GM12878 (cell line): ENCODE measurements at regions not wholly inside any gene's neighbourhood (a gene's known extent, or its start where the extent isn't known, plus 50 kb on each side); places are given as distances from the start of the nearest gene placed in this dataset.

Source experiments
- ATAC-seq: fragments of 200-7000 bp; cut with Tn5 transposase; 3 replicates; pipeline ENCODE4 v1.9.1; 2020; ENCODE audit warnings: mild to moderate bottlenecking, moderate library complexity
- BruUV-seq: library from RNA; stranded (reverse); fragments of 400-500 nt; replicated peaks from 2 replicates; lab custom pipeline; 2021; lab: Mats Ljungman, UMichigan
- CTCF ChIA-PET: fragments of 300-600 bp; sonication (Branson Sonifier 250); formaldehyde crosslinking; extraction: SDS; loops from one replicate; lab custom pipeline; 2021; ENCODE audit warnings: inconsistent platforms; lab: Yijun Ruan, JAX
- POLR2A ChIA-PET: fragments of 350-600 bp; formaldehyde crosslinking; extraction: SDS; loops from one replicate; lab custom pipeline; 2021; ENCODE audit warnings: inconsistent platforms; lab: Charles Lee
- RAD21 ChIA-PET: fragments of 300-600 bp; sonication (Branson Sonifier 250); formaldehyde crosslinking; loops from one replicate; lab custom pipeline; 2023; ENCODE audit warnings: antibody characterized with exemption; ENCODE audit not compliant: unreplicated experiment; lab: Charles Lee
- SMC1A ChIA-PET: fragments of 300-600 bp; sonication (Branson Sonifier 250); formaldehyde crosslinking; loops from one replicate; lab custom pipeline; 2023; ENCODE audit not compliant: unreplicated experiment, uncharacterized antibody; lab: Charles Lee
- DNase-seq: peaks from one replicate; pipeline ENCODE4 v3.0.0-alpha.2; 2011; ENCODE audit warnings: low read depth, low spot score
- FAIRE-seq: peaks from 3 replicates; lab custom pipeline; 2011; peaks lifted over from hg19 to GRCh38; lab: Jason Lieb, UNC
- H2AFZ ChIP-seq: 2 replicates; pipeline ENCODE4 v1.6.0; 2011; ENCODE audit warnings: low read depth, low read length, control low read depth; ENCODE audit not compliant: control insufficient read depth
- H3K27ac ChIP-seq: 2 replicates; pipeline ENCODE4 v1.5.1; 2011; ENCODE audit warnings: control low read depth; ENCODE audit not compliant: control insufficient read depth, insufficient read depth
- H3K27me3 ChIP-seq, 2 experiments: replicated peaks in 1 of 2; 2 replicates each; pipeline versions ENCODE4 v1.6.0 to v1.6.1; 2011; ENCODE audit warnings: low read length in 1 of 2; ENCODE audit not compliant: control insufficient read depth in 2 of 2, insufficient read depth in 2 of 2
- H3K36me3 ChIP-seq, 2 experiments: 2 replicates each; pipeline ENCODE4 v1.5.1; 2011; ENCODE audit warnings: low read length in 1 of 2; ENCODE audit not compliant: control insufficient read depth in 2 of 2, insufficient read depth in 2 of 2
- H3K4me1 ChIP-seq: 2 replicates; pipeline ENCODE4 v1.6.1; 2011; ENCODE audit warnings: mild to moderate bottlenecking, low read length, moderate library complexity, mixed read lengths; ENCODE audit not compliant: control insufficient read depth, insufficient read depth
- H3K4me2 ChIP-seq: 2 replicates; pipeline ENCODE4 v1.6.0; 2011; ENCODE audit warnings: control low read depth; ENCODE audit not compliant: control insufficient read depth, insufficient read depth
- H3K4me3 ChIP-seq: fragments of 200-600 bp; sonication (generic); 2 replicates; pipeline ENCODE4 v1.5.1; 2016
- H3K79me2 ChIP-seq: 2 replicates; pipeline ENCODE4 v1.6.0; 2011; ENCODE audit warnings: low read length; ENCODE audit not compliant: control insufficient read depth, insufficient read depth
- H3K9ac ChIP-seq: 2 replicates; pipeline ENCODE4 v1.8.0; 2011; ENCODE audit warnings: low read length, control low read depth, mixed read lengths; ENCODE audit not compliant: control insufficient read depth, insufficient read depth
- H3K9me3 ChIP-seq: replicated peaks from 3 replicates; pipeline ENCODE4 v1.5.1; 2011; ENCODE audit warnings: mild to moderate bottlenecking, low read length; ENCODE audit not compliant: control insufficient read depth, insufficient read depth
- H4K20me1 ChIP-seq: 2 replicates; pipeline ENCODE4 v1.6.0; 2011; ENCODE audit not compliant: control insufficient read depth, insufficient read depth
- CEBPB ChIP-seq, 2 experiments: fragments of 150-350 bp in 1 of 2; IDR thresholded peaks; 2 replicates each; pipeline ENCODE4 v1.6.1; 2012 to 2014; ENCODE audit warnings: low read depth in 2 of 2, low read length in 2 of 2, borderline replicate concordance in 1 of 2, inconsistent platforms in 1 of 2
- ETV6 ChIP-seq, 2 experiments: fragments of 450-650 bp in 1 of 2; IDR thresholded peaks in 1 of 2; conservative IDR thresholded peaks in 1 of 2; 2 replicates each; pipeline ENCODE4 v1.6.1; 2014; ENCODE audit warnings: antibody characterized with exemption in 1 of 2, borderline replicate concordance in 1 of 2, low read depth in 1 of 2, mild to moderate bottlenecking in 1 of 2, moderate library complexity in 1 of 2
- MYC ChIP-seq: IDR thresholded peaks from 2 replicates; pipeline ENCODE4 v1.6.1; 2011; ENCODE audit warnings: mild to moderate bottlenecking, low read length, moderate library complexity, inconsistent platforms; ENCODE audit not compliant: insufficient read depth, insufficient replicate concordance, insufficient read length, severe bottlenecking
- RCOR1 ChIP-seq: conservative IDR thresholded peaks from 2 replicates; pipeline ENCODE4 v1.6.1; 2012; ENCODE audit warnings: low read depth, low read length, improper control_type of control experiment
- SMC3 ChIP-seq: IDR thresholded peaks from 2 replicates; pipeline ENCODE4 v1.6.1; 2011; ENCODE audit warnings: low read length, improper control_type of control experiment, borderline replicate concordance
- SREBF1 ChIP-seq: IDR thresholded peaks from 2 replicates; pipeline ENCODE4 v1.6.1; 2012; ENCODE audit warnings: mild to moderate bottlenecking, low read length
- TARDBP ChIP-seq: IDR thresholded peaks from 2 replicates; pipeline ENCODE4 v1.6.1; 2016; ENCODE audit warnings: borderline replicate concordance
- TCF3 ChIP-seq: IDR thresholded peaks from 2 replicates; pipeline ENCODE4 v1.6.1; 2012; ENCODE audit warnings: low read depth, mild to moderate bottlenecking, low read length, borderline replicate concordance; ENCODE audit not compliant: insufficient read depth
- ZNF622 ChIP-seq: fragments of 450-650 bp; IDR thresholded peaks from 2 replicates; pipeline ENCODE4 v1.6.1; 2017; ENCODE audit warnings: mild to moderate bottlenecking, inconsistent platforms
- WGBS: methylation state at CpG from one replicate; pipeline ENCODE4 v1.1.6; 2016; ENCODE audit warnings: low lambda C conversion rate; ENCODE audit not compliant: insufficient replicate concordance, insufficient coverage; ENCODE audit errors: missing lambda C conversion rate; 5-methylcytosine and 5-hydroxymethylcytosine counted together
- in situ Hi-C: fragments of 300-500 bp; cut with MboI; formaldehyde crosslinking; loops from 9 replicates; pipeline ENCODE4 v1.14.3; 2018; ENCODE audit warnings: mixed read lengths
- intact Hi-C: fragments of 100-400 bp; cut with micrococcal nuclease; formaldehyde crosslinking; loops from one replicate; pipeline ENCODE4 v1.14.2; 2022; ENCODE audit not compliant: unreplicated experiment
- TF ChIP-seq, protein P1 (sequence below): fragments of 450-650 bp; IDR thresholded peaks from 2 replicates; pipeline ENCODE4 v1.6.1; 2017; ENCODE audit warnings: borderline replicate concordance
- TF ChIP-seq, protein P2 (sequence below): fragments of 450-650 bp; IDR thresholded peaks from 2 replicates; pipeline ENCODE4 v1.6.1; 2018; ENCODE audit warnings: borderline replicate concordance, mild to moderate bottlenecking; ENCODE audit not compliant: partially characterized antibody

DNA sequence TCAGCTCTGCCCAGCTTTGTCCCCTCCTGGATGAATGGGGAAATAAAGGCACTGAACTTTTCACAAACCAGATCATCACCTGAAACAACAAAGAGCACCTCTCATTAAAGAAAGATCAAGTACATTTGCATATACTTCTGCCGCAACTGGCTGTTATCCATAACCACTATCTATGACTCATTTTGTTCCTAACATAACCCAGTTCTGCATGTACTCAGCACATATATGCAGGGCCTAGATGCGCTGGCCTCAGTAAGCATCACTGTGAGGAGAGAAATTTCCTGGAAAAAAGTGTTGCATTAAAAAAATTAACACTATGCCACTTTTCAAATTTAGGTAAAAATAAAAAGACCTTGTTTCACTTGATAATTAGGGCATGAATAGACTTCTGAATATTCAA lies 1718.4 kb downstream of the TP53TG3F start:
- ChIA-PET RAD21 (no interaction called here), CTCF (no interaction called here), SMC1A (no interaction called here), POLR2A (no interaction called here)
- Histone ChIP-seq H3K4me3 (no peak overlapping the region), H3K9me3 (no peaks in the 10 kb centered on the region; the same call in 2 of the 3 replicates), H3K27me3 (no peaks in the 10 kb centered on the region), H4K20me1 (no peaks in the 10 kb centered on the region), H2AFZ (no peak overlapping the region), H3K4me2 (no peak overlapping the region), H3K9ac (no peak overlapping the region), H3K27ac (no peak overlapping the region), H3K36me3 (no peaks in the 10 kb centered on the region), H3K79me2 (no peaks in the 10 kb centered on the region), H3K4me1 (no peaks in the 10 kb centered on the region)
- in situ Hi-C loops (loop anchor here (10.0 to 25.0 kb wide), 2 partner anchors 97 to 409 kb away; no protein-coding TSS in a partner anchor), intact Hi-C loops (no loop called here)
- WGBS = 64% methylated on average over 2 of the region's 2 CpGs
- TF ChIP-seq RCOR1 (no peak), ETV6 (conservative IDR thresholded peaks at IDR 0.05 in 1 of 2, IDR thresholded peaks at IDR 0.05 in 1 of 2; ENCODE audit: borderline replicate concordance in 1 of 2, low read depth in 1 of 2) (no peak), MYC (no peak), SREBF1 (no peak), SMC3 (no peak), ZNF622 (no peak), TCF3 (no peak), TARDBP (no peak), CEBPB (IDR thresholded peaks at IDR 0.05; ENCODE audit: borderline replicate concordance in 1 of 2, low read depth in 2 of 2, low read length in 2 of 2) (no peak)
- TF ChIP-seq, protein P1, sequence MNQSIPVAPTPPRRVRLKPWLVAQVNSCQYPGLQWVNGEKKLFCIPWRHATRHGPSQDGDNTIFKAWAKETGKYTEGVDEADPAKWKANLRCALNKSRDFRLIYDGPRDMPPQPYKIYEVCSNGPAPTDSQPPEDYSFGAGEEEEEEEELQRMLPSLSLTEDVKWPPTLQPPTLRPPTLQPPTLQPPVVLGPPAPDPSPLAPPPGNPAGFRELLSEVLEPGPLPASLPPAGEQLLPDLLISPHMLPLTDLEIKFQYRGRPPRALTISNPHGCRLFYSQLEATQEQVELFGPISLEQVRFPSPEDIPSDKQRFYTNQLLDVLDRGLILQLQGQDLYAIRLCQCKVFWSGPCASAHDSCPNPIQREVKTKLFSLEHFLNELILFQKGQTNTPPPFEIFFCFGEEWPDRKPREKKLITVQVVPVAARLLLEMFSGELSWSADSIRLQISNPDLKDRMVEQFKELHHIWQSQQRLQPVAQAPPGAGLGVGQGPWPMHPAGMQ = no peak
- TF ChIP-seq, protein P2, sequence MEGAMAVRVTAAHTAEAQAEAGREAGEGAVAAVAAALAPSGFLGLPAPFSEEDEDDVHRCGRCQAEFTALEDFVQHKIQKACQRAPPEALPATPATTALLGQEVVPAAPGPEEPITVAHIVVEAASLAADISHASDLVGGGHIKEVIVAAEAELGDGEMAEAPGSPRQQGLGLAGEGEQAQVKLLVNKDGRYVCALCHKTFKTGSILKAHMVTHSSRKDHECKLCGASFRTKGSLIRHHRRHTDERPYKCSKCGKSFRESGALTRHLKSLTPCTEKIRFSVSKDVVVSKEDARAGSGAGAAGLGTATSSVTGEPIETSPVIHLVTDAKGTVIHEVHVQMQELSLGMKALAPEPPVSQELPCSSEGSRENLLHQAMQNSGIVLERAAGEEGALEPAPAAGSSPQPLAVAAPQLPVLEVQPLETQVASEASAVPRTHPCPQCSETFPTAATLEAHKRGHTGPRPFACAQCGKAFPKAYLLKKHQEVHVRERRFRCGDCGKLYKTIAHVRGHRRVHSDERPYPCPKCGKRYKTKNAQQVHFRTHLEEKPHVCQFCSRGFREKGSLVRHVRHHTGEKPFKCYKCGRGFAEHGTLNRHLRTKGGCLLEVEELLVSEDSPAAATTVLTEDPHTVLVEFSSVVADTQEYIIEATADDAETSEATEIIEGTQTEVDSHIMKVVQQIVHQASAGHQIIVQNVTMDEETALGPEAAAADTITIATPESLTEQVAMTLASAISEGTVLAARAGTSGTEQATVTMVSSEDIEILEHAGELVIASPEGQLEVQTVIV = no peak
- ATAC-seq (no peak), FAIRE-seq (no peak), DNase-seq (no peak)
- no TSS peak for BruUV-seq
